Fibroblast of skin of right quadriceps (primary cell): ENCODE measurements at regions not wholly inside any gene's neighbourhood (a gene's known extent, or its start where the extent isn't known, plus 50 kb on each side); places are given as distances from the start of the nearest gene placed in this dataset.

Experiments
- DNase-seq: peaks from one replicate; pipeline ENCODE4 v3.0.0-alpha.2; 2013

GRCh38 chr7:140239653-140239935, 62.8 kb upstream of the KDM7A start:
- no peak for DNase-seq

GRCh38 chr7:140238778-140239652, 62.2 kb upstream of the KDM7A start:
- DNase-seq, result no peak

- DNase-seq, result no peak
These were observed 60.6 kb upstream of the KDM7A start for GRCh38 chr7:140237390-140237789.

GRCh38 chr7:140236626-140237025, 59.8 kb upstream of the KDM7A start:
- no peak for DNase-seq

- no peak for DNase-seq
These were observed 58.3 kb upstream of the KDM7A start for GRCh38 chr7:140235114-140235513.

- no peak for DNase-seq
These were observed 56.5 kb upstream of the KDM7A start for GRCh38 chr7:140232957-140233917.

GRCh38 chr7:140231771-140232491, 55.1 kb upstream of the KDM7A start:
- no peak for DNase-seq

GRCh38 chr7:140230861-140231770, 54.3 kb upstream of the KDM7A start:
- peak; percentile 59 for DNase-seq

- peak; percentile 39 for DNase-seq
These were observed 53.7 kb upstream of the KDM7A start for GRCh38 chr7:140230516-140230860.

GRCh38 chr7:140229591-140230515, 53.1 kb upstream of the KDM7A start:
- no peak for DNase-seq

- DNase-seq, result no peak
These were observed 52.3 kb upstream of the KDM7A start for GRCh38 chr7:140229101-140229525.
